ENCODE measurements at regions not wholly inside any gene's neighbourhood (a gene's known extent, or its start where the extent isn't known, plus 50 kb on each side); places are given as distances from the start of the nearest gene placed in this dataset.

DNA sequence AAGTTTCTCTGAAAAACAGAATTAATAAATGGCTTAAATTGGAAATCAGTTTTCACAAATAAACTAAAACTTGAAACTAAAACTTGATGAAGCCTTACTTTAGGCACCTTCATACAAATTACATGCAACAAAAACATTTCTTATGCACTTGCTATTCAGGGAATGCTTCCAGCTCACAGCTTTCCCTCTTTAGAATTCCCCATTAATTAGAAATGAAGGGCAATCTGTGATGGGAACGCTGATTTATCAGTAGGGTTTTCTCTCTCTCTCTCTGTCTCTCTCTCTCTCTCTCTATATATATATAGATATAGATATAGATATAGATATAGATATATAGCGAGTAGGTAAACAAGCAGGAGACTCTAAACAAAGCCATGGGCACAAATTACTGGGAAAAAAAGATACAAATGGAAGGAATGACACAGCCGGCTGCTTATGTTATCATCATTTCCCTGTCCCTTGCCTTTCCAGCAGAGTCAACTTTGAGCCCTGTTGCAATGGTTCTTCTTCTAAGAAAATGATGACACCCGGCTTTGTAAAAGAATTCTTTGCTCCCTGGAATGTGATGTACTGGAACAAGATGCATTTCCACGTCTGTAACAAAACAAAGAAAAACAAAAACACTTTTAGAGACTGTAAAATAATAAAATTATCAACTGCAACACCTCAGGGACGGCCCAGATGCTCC is 1121.6 kb upstream of the TMEM132C start:
- no peak for TF ChIP-seq POLR2A (IDR thresholded peaks at IDR 0.05; ENCODE audit: extremely low read depth, insufficient read length)
- TF ChIP-seq MYC (IDR thresholded peaks at IDR 0.05; ENCODE audit: low read depth, low read length) = no peak
- TF ChIP-seq, protein P1, sequence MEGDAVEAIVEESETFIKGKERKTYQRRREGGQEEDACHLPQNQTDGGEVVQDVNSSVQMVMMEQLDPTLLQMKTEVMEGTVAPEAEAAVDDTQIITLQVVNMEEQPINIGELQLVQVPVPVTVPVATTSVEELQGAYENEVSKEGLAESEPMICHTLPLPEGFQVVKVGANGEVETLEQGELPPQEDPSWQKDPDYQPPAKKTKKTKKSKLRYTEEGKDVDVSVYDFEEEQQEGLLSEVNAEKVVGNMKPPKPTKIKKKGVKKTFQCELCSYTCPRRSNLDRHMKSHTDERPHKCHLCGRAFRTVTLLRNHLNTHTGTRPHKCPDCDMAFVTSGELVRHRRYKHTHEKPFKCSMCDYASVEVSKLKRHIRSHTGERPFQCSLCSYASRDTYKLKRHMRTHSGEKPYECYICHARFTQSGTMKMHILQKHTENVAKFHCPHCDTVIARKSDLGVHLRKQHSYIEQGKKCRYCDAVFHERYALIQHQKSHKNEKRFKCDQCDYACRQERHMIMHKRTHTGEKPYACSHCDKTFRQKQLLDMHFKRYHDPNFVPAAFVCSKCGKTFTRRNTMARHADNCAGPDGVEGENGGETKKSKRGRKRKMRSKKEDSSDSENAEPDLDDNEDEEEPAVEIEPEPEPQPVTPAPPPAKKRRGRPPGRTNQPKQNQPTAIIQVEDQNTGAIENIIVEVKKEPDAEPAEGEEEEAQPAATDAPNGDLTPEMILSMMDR (IDR thresholded peaks at IDR 0.05; ENCODE audit: low read depth, low read length) = no peak
- TF ChIP-seq, protein P2, sequence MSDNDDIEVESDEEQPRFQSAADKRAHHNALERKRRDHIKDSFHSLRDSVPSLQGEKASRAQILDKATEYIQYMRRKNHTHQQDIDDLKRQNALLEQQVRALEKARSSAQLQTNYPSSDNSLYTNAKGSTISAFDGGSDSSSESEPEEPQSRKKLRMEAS (IDR thresholded peaks at IDR 0.05; ENCODE audit: low read depth, low read length) = no peak
- no peak overlapping the region for H3K4me3 ChIP-seq (ENCODE audit: low read depth, low read length)
- no peak for DNase-seq (ENCODE audit: low read depth)

DNA sequence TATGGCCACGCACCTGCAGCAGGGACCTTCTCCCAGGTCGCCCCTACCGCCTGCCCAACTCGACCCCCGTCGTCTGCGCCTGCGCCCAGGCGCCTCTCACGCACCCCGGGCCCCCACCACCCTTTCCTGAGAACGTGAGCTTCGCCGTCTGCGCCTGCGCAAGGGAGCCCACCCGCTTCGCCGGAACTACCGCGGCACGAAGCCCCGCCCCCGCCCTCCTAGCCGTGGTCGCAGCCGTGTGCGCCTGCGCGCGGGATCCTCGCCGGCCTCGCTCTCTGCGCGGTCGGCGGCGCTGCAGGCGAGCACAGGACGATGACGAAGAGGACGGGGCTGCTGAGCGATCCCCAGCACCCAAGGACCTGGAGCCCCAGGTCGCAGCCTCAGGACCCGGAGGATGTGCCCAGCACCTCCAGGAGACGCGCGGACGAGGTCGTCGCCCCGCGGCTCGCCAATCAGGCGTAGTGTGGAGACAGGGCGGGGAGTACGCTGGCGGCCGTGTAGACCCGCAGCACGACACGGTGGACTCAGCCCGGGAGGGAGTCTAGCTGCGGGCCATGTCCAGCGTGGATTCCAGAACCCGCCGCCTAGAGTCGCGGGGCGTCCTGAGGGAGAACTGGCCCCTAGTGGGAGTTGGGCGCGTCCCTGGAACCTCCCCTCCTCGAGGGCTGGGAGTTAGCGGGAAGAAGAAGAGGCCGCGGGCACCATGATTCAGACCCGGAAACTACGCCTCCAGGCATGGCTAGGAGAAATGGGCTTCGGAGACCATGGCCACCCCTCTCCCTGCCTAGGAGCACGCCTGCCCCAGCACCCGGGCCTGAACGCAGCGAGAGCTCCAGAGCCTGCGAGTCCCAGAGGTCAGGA is 1120.8 kb upstream of the TMEM132C start:
- no peak overlapping the region for H3K4me3 ChIP-seq (ENCODE audit: low read depth, low read length)
- no peak for DNase-seq (ENCODE audit: low read depth)
- TF ChIP-seq MYC (IDR thresholded peaks at IDR 0.05; ENCODE audit: low read depth, low read length) (no peak), POLR2A (IDR thresholded peaks at IDR 0.05; ENCODE audit: extremely low read depth, insufficient read length) (no peak)
- TF ChIP-seq, protein P1 (IDR thresholded peaks at IDR 0.05; ENCODE audit: low read depth, low read length) = no peak
- TF ChIP-seq, protein P2 (IDR thresholded peaks at IDR 0.05; ENCODE audit: low read depth, low read length) = no peak

DNA sequence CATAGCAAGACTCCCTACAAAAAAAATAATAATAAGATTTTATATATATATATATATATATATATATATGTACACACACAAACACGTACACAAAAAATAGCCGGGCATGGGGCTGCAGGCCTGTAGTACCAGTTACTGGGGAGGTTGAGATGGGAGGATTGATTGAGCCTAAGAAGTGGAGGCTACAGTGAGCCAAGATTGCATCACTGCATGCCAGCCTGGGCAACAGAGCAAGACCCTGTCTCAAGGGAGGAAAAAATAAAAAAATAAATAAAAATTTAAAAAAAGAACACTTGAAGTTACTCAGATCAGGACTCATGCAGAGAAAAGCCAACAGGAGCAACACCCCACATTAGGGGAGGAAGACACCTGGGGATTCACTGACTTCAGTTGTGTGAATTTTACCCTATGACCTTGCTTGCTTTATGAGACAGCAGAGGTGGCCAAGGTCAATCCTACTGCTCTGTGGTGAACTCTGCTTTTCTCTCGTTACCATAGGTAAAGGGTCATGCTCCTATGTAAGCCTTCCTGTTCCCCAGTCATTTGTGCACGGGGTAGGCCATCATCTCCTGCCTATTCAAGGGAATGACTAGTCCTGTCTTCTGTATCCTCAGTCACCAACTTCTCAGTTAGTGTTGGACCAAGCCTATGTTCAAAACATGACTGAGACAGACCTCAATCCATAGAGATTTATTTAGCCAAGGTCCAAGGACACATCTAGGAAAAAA is 1119.8 kb upstream of the TMEM132C start:
- no peak overlapping the region for H3K4me3 ChIP-seq (ENCODE audit: low read depth, low read length)
- TF ChIP-seq POLR2A (IDR thresholded peaks at IDR 0.05; ENCODE audit: extremely low read depth, insufficient read length) (no peak), MYC (IDR thresholded peaks at IDR 0.05; ENCODE audit: low read depth, low read length) (no peak)
- TF ChIP-seq, protein P1 (IDR thresholded peaks at IDR 0.05; ENCODE audit: low read depth, low read length) = no peak
- TF ChIP-seq, protein P2 (IDR thresholded peaks at IDR 0.05; ENCODE audit: low read depth, low read length) = no peak

DNA sequence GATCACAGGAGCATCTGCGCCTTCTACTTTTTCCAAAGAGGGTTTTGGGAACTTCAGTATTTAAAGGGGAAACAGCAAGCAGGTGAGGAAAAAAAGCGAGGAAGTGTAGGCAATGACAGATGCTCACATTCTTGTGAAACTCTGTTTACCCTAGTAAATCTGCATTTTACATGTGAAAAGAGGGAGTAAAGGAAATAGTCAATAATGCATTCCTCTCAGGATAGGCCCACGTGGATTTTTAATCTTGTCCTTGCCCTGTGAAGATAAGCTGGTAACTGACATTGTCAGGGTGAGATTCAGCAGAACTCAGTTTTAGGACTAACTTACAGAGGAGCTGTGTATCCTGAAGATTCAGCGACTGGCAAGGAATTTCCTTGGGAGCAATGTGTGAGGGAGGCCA is 1119.2 kb upstream of the TMEM132C start:
- no peak overlapping the region for H3K4me3 ChIP-seq (ENCODE audit: low read depth, low read length)
- DNase-seq (ENCODE audit: low read depth) = no peak
- TF ChIP-seq, protein P1 (IDR thresholded peaks at IDR 0.05; ENCODE audit: low read depth, low read length) = no peak
- no peak for TF ChIP-seq POLR2A (IDR thresholded peaks at IDR 0.05; ENCODE audit: extremely low read depth, insufficient read length)

More for the DNA sequence above, 1119.8 kb upstream of the TMEM132C start:
- no peak for DNase-seq (ENCODE audit: low read depth)

DNA sequence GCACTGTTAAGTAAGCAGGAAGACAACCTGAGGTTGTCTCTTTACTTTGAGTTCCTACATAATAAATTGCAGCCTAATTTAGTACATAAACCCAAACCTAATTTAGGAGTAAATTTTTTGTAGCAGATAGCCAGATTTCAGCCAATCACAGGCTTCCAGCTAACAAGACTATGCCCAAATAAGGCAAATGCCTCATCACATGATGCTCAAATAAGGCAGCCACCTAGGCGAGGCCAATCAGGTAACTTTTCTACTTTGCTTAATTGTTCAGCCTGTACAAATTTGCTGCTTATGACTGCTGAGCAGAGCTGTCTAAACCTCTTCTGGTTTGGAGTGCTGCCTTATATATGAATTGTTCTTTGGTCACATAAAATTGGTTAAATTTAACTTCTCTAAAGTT is 1118.7 kb upstream of the TMEM132C start:
- no peak for DNase-seq (ENCODE audit: low read depth)
- no peak for TF ChIP-seq MYC (IDR thresholded peaks at IDR 0.05; ENCODE audit: low read depth, low read length)
- TF ChIP-seq, protein P1 (IDR thresholded peaks at IDR 0.05; ENCODE audit: low read depth, low read length) = no peak
- TF ChIP-seq POLR2A (IDR thresholded peaks at IDR 0.05; ENCODE audit: extremely low read depth, insufficient read length) = no peak
- TF ChIP-seq, protein P2 (IDR thresholded peaks at IDR 0.05; ENCODE audit: low read depth, low read length) = no peak
- no peak overlapping the region for H3K4me3 ChIP-seq (ENCODE audit: low read depth, low read length)
